PC-9 (cell line): ENCODE measurements at regions not wholly inside any gene's neighbourhood (a gene's known extent, or its start where the extent isn't known, plus 50 kb on each side); places are given as distances from the start of the nearest gene placed in this dataset.

Source experiments
- BruUV-seq: library from RNA; stranded (reverse); fragments of 400-500 nt; replicated peaks from 2 replicates; lab custom pipeline; 2021; lab: Mats Ljungman, UMichigan
- CTCF ChIA-PET: fragments of 300-600 bp; sonication (Branson Sonifier 250); formaldehyde crosslinking; loops from one replicate; lab custom pipeline; 2022; ENCODE audit warnings: antibody characterized with exemption; lab: Charles Lee
- POLR2A ChIA-PET: fragments of 300-600 bp; sonication (Branson Sonifier 250); formaldehyde crosslinking; loops from one replicate; lab custom pipeline; 2022; ENCODE audit warnings: antibody characterized with exemption; ENCODE audit not compliant: unreplicated experiment; lab: Charles Lee
- DNase-seq, 2 experiments: peaks; one replicate each; pipeline versions ENCODE4 v3.0.0 to v3.0.0-alpha.2; 2015 to 2022; ENCODE audit warnings: mixed read lengths in 1 of 2
- H2AFZ ChIP-seq: fragments of 200-600 bp; sonication (generic); 2 replicates; pipeline ENCODE4 v1.8.1; 2017; ENCODE audit warnings: antibody characterized with exemption
- H3F3A ChIP-seq: fragments of 200-600 bp; sonication (generic); 2 replicates; pipeline ENCODE4 v1.8.1; 2017; ENCODE audit warnings: antibody characterized with exemption, mild to moderate bottlenecking, low read depth; ENCODE audit not compliant: insufficient read depth
- H3K27ac ChIP-seq: fragments of 200-600 bp; sonication (generic); 2 replicates; pipeline ENCODE4 v1.6.1; 2016; ENCODE audit warnings: mixed run types
- H3K27me3 ChIP-seq: fragments of 200-600 bp; sonication (generic); 2 replicates; pipeline ENCODE4 v1.6.1; 2016; ENCODE audit warnings: low read depth, mixed run types; ENCODE audit not compliant: insufficient read depth
- H3K36me3 ChIP-seq: fragments of 200-600 bp; sonication (generic); 2 replicates; pipeline ENCODE4 v1.6.1; 2016; ENCODE audit warnings: low read depth, mixed run types
- H3K4me1 ChIP-seq: fragments of 200-600 bp; sonication (generic); replicated peaks from 2 replicates; pipeline ENCODE4 v1.6.1; 2016; ENCODE audit warnings: mixed run types; ENCODE audit not compliant: insufficient read depth
- H3K4me2 ChIP-seq: fragments of 200-600 bp; sonication (generic); 2 replicates; pipeline ENCODE4 v1.6.1; 2017; ENCODE audit warnings: mixed run types
- H3K4me3 ChIP-seq: fragments of 200-600 bp; sonication (generic); 2 replicates; pipeline ENCODE4 v1.6.1; 2016; ENCODE audit warnings: mixed run types
- H3K79me2 ChIP-seq: fragments of 200-600 bp; sonication (generic); 2 replicates; pipeline ENCODE4 v1.6.1; 2017; ENCODE audit warnings: low read depth, mixed run types
- H3K9me2 ChIP-seq: fragments of 200-600 bp; sonication (generic); 2 replicates; pipeline ENCODE4 v1.8.1; 2017; ENCODE audit warnings: mild to moderate bottlenecking; ENCODE audit not compliant: insufficient read depth
- H3K9me3 ChIP-seq: fragments of 200-600 bp; sonication (generic); 2 replicates; pipeline ENCODE4 v1.8.1; 2016; ENCODE audit warnings: low read depth; ENCODE audit not compliant: insufficient read depth
- H4K20me1 ChIP-seq: fragments of 200-600 bp; sonication (generic); 2 replicates; pipeline ENCODE4 v1.8.1; 2017; ENCODE audit not compliant: insufficient read depth
- CTCF ChIP-seq: fragments of 200-600 bp; sonication (generic); conservative IDR thresholded peaks from 2 replicates; pipeline ENCODE4 v1.6.1; 2017; ENCODE audit warnings: mixed run types, antibody characterized with exemption, mild to moderate bottlenecking, moderate library complexity
- EZH2 ChIP-seq: fragments of 200-600 bp; sonication (generic); IDR thresholded peaks from 2 replicates; pipeline ENCODE4 v1.8.0; 2017; ENCODE audit warnings: antibody characterized with exemption, low read depth
- intact Hi-C: fragments of 100-400 bp; cut with micrococcal nuclease; formaldehyde crosslinking; loops from one replicate; pipeline ENCODE4 v1.10.0; 2022; ENCODE audit not compliant: unreplicated experiment

- intact Hi-C loops: loop anchor here (5.0 kb wide), 1 partner anchor 158 kb away; no protein-coding TSS in a partner anchor
- Histone ChIP-seq H3K9me3 (no peaks in the 10 kb centered on the region), H3K27me3 (no peaks in the 10 kb centered on the region), H2AFZ (no peak overlapping the region), H4K20me1 (no peaks in the 10 kb centered on the region), H3K27ac (no peak overlapping the region), H3F3A (no peaks in the 10 kb centered on the region), H3K79me2 (no peaks in the 10 kb centered on the region), H3K36me3 (no peaks in the 10 kb centered on the region), H3K4me1 (no peaks in the 10 kb centered on the region), H3K4me3 (no peak overlapping the region), H3K9me2 (no peaks in the 10 kb centered on the region), H3K4me2 (no peak overlapping the region)
- TF ChIP-seq CTCF: no peak
- TF ChIP-seq EZH2: no peak
- CTCF ChIA-PET: no interaction called here
- POLR2A ChIA-PET: no interaction called here
- DNase-seq: no peak
- no TSS peak for BruUV-seq
Measured at GRCh38 chr11:10365045-10365444, 60.2 kb downstream of the ADM start.

DNA sequence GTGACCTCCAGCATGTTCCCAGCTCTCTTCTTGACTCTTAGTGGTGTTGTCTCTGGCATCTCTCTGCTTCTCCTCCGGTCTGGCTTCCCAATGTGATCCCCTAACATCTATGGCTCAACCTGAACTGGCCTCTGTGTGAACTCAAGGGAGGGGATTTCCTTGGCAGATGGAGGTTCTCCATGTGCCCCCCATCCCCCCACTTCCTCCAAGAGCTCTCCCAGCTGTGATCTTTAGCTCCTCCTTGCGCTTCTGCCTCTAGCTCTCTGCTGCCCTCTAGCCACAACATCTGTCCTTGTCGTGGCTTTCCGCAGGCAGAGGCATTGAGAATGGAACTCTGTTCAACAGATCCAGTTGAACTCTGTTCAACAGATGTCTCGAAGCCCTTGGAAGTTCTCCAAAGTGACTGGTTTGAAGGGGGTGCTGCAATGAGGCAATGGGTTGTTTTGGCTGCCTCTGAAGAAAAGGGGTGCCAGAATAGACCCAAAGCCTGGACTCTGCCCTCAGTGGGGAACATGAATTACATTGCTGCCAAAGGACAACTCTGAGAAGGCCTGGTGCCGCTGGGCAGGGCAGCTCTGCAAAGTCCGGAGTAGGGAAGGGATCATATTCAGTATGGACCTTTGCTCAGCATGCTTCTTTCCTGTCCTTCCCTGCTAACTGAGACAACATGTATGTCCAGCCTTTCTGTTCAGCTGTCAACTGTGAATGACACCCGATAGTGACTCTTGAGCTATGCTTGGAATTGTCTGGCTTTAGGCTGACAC, 61.9 kb downstream of the ADM start:
- H3F3A ChIP-seq: no peaks in the 10 kb centered on the region
- no peak overlapping the region for H2AFZ ChIP-seq
- no peak overlapping the region for H3K27ac ChIP-seq
- H3K4me3 ChIP-seq: no peak overlapping the region
- TF ChIP-seq CTCF (peak; percentile 80), EZH2 (no peak)
- no TSS peak for BruUV-seq
- DNase-seq: peak; percentile 67 to 73
- ChIA-PET POLR2A (interaction anchor here (0.7 kb wide), 1 partner anchor 11 kb away, joined by 5 read pairs; no protein-coding TSS in a partner anchor), CTCF (interaction anchor here (0.8 to 1.4 kb wide), 3 partner anchors 40 to 63 kb away, joined by 4 to 6 read pairs (median 6); no protein-coding TSS in a partner anchor)
- intact Hi-C loops: loop anchor here (1.0 to 5.0 kb wide), 5 partner anchors 43 to 607 kb away; no protein-coding TSS in a partner anchor
- no peaks in the 10 kb centered on the region for H3K9me3 ChIP-seq
- no peaks in the 10 kb centered on the region for H3K79me2 ChIP-seq
- H4K20me1 ChIP-seq: no peaks in the 10 kb centered on the region
- no peaks in the 10 kb centered on the region for H3K4me1 ChIP-seq
- no peak overlapping the region for H3K4me2 ChIP-seq
- H3K9me2 ChIP-seq: no peaks in the 10 kb centered on the region
- H3K36me3 ChIP-seq: no peaks in the 10 kb centered on the region
- H3K27me3 ChIP-seq: no peaks in the 10 kb centered on the region

- H3F3A ChIP-seq: no peaks in the 10 kb centered on the region
- H3K9me3 ChIP-seq: no peaks in the 10 kb centered on the region
- no peaks in the 10 kb centered on the region for H3K79me2 ChIP-seq
- intact Hi-C loops: no loop called here
- H3K27ac ChIP-seq: no peak overlapping the region
- TF ChIP-seq CTCF (no peak), EZH2 (no peak)
- H2AFZ ChIP-seq: no peak overlapping the region
- BruUV-seq: no TSS peak
- H3K27me3 ChIP-seq: no peaks in the 10 kb centered on the region
- H3K36me3 ChIP-seq: no peaks in the 10 kb centered on the region
- no peaks in the 10 kb centered on the region for H4K20me1 ChIP-seq
- no peaks in the 10 kb centered on the region for H3K9me2 ChIP-seq
- no peaks in the 10 kb centered on the region for H3K4me1 ChIP-seq
- DNase-seq: no peak
- H3K4me2 ChIP-seq: no peak overlapping the region
- CTCF ChIA-PET: no interaction called here
- no peak overlapping the region for H3K4me3 ChIP-seq
- POLR2A ChIA-PET: no interaction called here
Measured at GRCh38 chr11:10371926-10372641, 67.2 kb downstream of the ADM start.
